ENCODE measurements at regions not wholly inside any gene's neighbourhood (a gene's known extent, or its start where the extent isn't known, plus 50 kb on each side); places are given as distances from the start of the nearest gene placed in this dataset.

GRCh38 chr1:191969290-191969689, 189.0 kb upstream of the RGS18 start:
- TF ChIP-seq CTCF (conservative IDR thresholded peaks at IDR 0.05; ENCODE audit: low read depth, low read length): no peak
- TF ChIP-seq MAFK (IDR thresholded peaks at IDR 0.05; ENCODE audit: low read depth, low read length): no peak
- no peak for TF ChIP-seq RCOR1 (IDR thresholded peaks at IDR 0.05; ENCODE audit: insufficient replicate concordance, low read length)
- no peak for TF ChIP-seq CEBPB (IDR thresholded peaks at IDR 0.05; ENCODE audit: low read depth, low read length)
- no peak for TF ChIP-seq POLR2A (IDR thresholded peaks at IDR 0.05; ENCODE audit: low read depth, low read length)
- TF ChIP-seq SMC3 (IDR thresholded peaks at IDR 0.05; ENCODE audit: low read depth, low read length): no peak
- TF ChIP-seq USF2 (IDR thresholded peaks at IDR 0.05; ENCODE audit: low read depth, low read length): no peak
- TF ChIP-seq NFE2L2 (IDR thresholded peaks at IDR 0.05; ENCODE audit: low read depth, low read length): no peak
- no peak for TF ChIP-seq BHLHE40 (IDR thresholded peaks at IDR 0.05; ENCODE audit: low read depth, low read length)
- no peak for TF ChIP-seq RAD21 (IDR thresholded peaks at IDR 0.05; ENCODE audit: low read length)
- TF ChIP-seq RFX5 (IDR thresholded peaks at IDR 0.05; ENCODE audit: low read depth, low read length): no peak
- no peak for TF ChIP-seq FOS (IDR thresholded peaks at IDR 0.05; ENCODE audit: low read depth, low read length)

Data from IMR-90 (cell line).